GOT3 (cell line): ENCODE measurements at regions not wholly inside any gene's neighbourhood (a gene's known extent, or its start where the extent isn't known, plus 50 kb on each side); places are given as distances from the start of the nearest gene placed in this dataset.
"Not testable (repeated sequence)": the region's sequence is repeated elsewhere in the genome, so short reads cannot be mapped to it uniquely, and the experiment has no call there.

ENCODE experiments used
- DNase-seq: peaks from one replicate; lab custom pipeline; 2025; ENCODE audit warnings: mixed read lengths; lab: John Stamatoyannopoulos, UW

- no peak for DNase-seq
Observed at GRCh38 chr3:160047876-160048275, 59.2 kb downstream of the IL12A start.

- DNase-seq, result no peak
Observed at GRCh38 chr3:160049038-160049437, 60.4 kb downstream of the IL12A start.

DNA sequence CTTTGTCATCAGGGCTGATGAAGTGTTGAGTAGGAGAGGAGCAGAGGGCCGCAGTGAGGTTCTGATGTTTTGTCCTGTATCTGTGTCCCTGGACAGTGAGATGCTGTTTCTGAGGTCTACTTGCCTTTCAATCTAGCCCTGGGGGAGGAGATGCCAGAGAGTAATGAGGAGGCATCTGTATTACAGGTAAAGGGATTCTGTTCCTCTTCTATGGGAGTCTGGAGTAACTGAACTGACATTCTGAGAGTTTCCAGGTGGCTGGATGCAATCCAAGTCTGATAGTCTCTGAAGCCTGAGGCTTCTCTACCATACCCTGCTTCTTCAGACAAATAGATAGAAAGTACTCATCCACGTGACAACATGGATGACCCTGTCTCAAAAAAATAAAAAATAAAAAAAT lies 60.9 kb downstream of the IL12A start:
- DNase-seq, result no peak

DNA sequence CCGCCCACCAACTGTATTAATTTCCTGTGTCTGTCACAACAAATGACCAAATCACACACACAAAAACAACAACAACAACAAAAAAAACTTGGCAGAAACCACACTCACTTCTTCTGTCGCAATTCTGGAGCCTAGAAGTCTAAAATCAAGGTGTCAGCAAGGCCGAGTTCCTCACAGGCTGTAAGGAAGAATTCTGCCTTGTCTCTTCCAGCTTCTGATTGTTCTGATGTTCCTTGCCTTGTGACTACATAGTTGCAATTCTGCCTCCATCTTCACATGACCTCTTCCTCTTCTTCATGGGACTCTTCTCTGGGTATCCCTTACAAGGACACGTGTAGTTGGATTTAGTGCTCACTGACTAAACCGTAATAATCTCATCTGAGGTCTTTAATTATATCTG lies 61.4 kb downstream of the IL12A start:
- DNase-seq, result no peak

DNA sequence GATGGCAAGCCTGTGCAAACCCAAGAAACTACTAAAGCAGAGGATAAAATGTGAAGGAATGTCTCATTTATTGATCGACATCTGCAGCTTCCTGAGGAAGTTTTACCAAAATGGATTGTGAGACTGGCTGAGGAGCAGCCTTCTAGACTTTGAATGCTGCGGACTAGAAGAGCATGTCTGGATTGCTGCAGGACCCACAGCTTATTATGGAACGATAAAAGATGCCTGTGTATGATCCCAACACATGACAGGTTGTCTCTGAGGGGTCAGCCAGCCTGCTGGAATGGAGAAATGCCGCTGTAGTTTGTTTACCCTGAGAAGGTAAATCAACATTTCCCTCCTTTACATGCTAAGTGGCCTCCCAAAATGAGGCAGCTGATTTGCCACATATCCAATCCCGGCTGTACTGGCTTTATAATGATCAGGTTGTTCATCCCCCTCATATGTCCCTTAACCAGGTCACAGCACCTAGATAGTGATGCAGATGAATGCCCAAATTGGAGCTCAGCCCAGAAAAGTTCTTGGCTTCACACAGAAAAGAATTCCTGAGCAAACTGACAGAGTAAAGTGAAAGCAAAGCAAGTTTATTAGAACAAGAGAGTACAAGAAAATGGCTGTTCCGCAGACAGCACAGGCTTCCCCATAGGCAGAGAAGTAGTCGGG lies 63.9 kb downstream of the IL12A start:
- no peak for DNase-seq

- DNase-seq, result no peak
Observed at GRCh38 chr3:160053048-160053391, 64.4 kb downstream of the IL12A start.

GRCh38 chr3:160054862-160055261 lies 66.2 kb downstream of the IL12A start:
- not testable (repeated sequence) for DNase-seq

- DNase-seq, result no peak
Observed at GRCh38 chr3:160055659-160056058, 67.0 kb downstream of the IL12A start.

DNA sequence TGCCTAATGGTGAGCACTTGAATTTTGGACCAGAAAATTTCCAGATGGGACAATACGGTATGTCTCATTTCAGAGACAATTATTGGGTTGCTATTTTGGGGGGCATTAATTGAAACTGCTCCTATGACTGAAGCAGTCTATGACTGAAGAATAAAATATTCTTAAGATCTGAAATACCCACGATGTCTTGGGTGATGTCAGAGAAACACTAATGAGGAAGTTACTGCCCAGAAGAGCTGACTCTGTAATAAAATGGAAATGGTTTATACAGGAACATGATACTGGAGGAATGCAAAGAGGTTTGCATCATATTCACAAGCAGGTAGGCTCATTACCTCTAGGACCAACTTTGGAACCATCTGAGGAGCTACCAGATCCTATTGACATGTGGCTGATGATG lies 68.7 kb downstream of the IL12A start:
- DNase-seq, result no peak

DNA sequence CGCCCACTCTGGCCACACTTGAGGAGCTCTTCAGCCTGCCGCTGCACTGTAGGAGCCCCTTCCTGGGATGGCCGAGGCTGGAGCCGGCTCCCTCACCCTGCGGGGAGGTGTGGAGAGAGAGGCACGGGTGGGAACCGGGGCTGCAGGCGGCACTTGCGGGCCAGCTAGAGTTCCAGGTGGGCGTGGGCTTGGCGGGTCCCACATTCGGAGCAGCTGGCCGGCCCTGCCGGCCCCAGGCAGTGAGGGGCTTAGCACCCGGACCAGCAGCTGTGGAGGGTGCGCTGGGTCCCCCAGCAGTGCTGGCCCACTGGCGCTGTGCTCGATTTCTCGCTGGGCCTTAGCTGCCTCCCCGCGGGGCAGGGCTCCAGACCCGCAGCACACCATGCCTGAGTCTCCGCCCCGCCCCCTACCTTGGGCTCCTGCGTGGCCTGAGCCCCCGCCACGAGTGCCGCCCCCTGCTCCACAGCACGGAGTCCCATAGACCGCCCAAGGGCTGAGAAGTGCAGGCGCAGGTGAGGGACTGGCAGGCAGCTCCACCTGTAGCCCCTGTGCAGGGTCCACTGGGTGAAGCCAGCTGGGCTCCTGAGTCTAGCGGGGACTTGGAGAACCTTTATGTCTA lies 71.9 kb downstream of the IL12A start:
- no peak for DNase-seq

DNA sequence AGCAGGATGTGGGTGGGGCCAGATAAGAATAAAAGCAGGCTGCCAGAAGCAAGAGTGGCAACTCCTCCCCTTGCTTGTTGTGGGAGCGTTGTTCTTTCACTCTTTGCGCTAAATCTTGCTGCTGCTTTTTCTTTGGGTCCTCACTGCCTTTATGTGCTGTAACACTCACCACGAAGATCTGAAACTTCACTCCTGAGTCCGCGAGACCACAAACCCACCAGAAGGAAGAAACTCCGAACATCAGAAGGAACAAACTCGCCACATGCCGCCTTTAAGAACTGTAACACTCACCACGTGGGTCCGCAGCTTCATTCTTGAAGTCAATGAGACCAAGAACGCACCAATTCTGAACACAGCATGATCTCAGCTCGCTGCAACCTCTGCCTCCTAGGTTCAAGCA lies 72.9 kb downstream of the IL12A start:
- no peak for DNase-seq

GRCh38 chr3:160065282-160065681 lies 76.6 kb downstream of the IL12A start:
- DNase-seq, result no peak

GRCh38 chr3:160065786-160066185 lies 77.2 kb downstream of the IL12A start:
- no peak for DNase-seq

GRCh38 chr3:160069986-160070385 lies 81.4 kb downstream of the IL12A start:
- no peak for DNase-seq

DNA sequence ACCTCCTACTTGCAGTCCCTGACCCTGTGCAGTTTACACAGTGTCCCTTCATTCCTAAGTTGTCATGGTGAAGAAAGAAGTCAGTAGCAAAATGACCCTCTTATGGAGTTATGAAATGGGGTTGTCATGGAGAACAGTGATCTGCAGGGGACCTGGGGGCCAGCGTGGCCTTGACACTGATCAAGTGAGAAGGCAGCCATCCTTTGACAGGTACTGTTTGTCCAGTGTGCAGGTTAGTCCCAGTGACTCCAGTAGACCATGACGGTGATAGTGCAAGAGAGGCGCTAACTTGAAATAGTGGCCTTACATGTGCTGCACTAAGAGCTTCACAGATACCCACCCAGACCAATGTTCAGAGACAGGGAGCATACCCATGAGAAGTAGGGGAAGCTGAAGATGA lies 87.9 kb downstream of the IL12A start:
- no peak for DNase-seq

GRCh38 chr3:160078533-160078932 lies 89.9 kb downstream of the IL12A start:
- no peak for DNase-seq

DNA sequence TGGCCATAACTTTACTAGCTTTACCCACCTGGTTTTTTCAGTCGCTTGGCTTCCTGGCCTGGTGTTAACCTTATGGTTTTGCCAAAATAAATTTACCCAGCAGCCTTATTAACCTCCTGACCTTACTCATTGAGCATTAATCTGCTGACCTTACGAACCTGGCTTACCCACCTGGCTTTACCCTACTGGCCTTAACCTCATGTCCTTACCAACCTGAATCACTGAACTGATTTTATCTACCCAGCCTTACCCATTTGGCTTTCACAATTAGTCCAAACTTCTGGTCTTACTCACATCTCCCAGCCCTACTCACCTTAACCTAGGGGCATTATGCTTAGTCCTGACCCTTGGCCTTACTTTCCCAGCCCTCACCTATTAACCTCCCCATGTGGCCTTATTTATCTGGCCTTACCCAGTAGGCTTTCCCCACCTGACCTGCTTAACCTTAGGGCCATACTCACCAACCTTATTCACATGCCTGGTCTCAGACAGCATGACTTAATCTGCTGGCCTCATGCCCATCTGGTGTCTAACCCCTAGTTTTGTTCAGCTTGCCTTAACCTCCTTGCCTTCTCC lies 93.4 kb downstream of the IL12A start:
- no peak for DNase-seq

- DNase-seq, result no peak
Observed at GRCh38 chr3:160084998-160085397, 96.4 kb downstream of the IL12A start.

GRCh38 chr3:160088492-160089137 lies 100.0 kb downstream of the IL12A start:
- no peak for DNase-seq

DNA sequence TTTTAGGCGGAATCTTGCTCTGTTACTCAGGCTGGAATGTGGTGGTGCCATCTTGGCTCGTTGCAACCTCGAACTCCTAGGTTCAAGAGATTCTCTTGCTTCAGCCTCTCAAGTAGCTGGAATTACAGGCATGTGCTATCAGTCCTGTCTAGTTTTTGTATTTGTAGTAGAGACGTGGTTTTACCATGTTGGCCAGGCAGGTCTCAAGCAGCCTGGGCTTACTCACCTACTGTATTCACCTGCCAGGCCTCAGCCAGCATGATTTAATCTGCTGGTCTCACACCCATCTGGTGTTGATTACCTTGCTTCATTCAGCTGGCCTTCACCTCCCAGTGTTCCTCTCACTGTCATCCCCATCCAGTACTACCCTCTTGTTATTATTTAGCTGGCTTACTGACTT lies 102.0 kb downstream of the IL12A start:
- no peak for DNase-seq

- DNase-seq, result no peak
Observed at GRCh38 chr3:160091441-160091840, 102.8 kb downstream of the IL12A start.

DNA sequence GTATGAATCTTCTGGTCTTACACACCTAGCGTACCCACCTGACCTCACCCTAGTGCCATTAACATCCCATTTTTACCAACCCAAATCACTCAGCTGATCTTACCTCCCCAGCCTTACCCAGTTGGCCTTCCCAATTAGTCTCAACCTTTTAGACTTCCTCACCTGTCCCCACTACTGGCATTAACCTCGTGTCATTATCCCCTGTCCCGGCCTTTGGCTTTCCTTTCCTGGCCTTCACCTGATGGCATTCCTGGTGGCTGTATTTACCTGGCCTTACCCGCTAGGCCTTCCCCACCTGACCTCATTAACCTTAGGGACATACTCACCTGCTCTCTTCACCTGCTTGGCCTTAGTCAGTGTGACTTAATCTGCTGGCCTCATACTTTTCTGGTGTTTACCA lies 104.1 kb downstream of the IL12A start:
- no peak for DNase-seq

DNA sequence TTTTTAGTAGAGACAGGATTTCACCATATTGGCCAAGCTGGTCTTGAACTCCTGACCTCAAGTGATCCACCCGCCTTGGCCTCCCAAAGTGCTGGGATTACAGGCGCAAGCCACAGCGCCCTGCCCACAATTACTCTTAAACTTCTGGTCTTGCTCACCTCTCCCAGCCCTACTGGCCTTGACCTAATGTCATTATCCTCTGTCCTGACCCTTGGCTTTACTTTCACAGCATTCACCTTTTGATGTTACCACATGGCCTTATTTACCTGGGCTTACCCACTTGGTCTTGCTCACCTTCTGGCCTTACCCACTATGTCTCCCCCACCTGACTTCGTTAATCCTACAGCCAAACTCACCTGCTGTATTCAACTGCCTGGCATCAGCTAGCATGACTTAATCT lies 105.9 kb downstream of the IL12A start:
- no peak for DNase-seq
